A549 (cell line): ENCODE measurements at regions not wholly inside any gene's neighbourhood (a gene's known extent, or its start where the extent isn't known, plus 50 kb on each side); places are given as distances from the start of the nearest gene placed in this dataset.

Experiments
- ATAC-seq, 2 experiments: fragments of 200-7000 bp in 1 of 2; fragments of >200 bp in 1 of 2; cut with Nextera tagmentation in 1 of 2; cut with Tn5 transposase in 1 of 2; 3 replicates each; pipeline versions ENCODE4 v1.8.0 to v1.9.1; 2018 to 2020; ENCODE audit warnings: mild to moderate bottlenecking in 1 of 2, moderate library complexity in 1 of 2
- CTCF ChIA-PET: fragments of 300-600 bp; sonication (Branson Sonifier 250); formaldehyde crosslinking; extraction: SDS; loops from one replicate; lab custom pipeline; 2021; ENCODE audit warnings: antibody characterized with exemption, inconsistent platforms; lab: Yijun Ruan, JAX
- POLR2A ChIA-PET: fragments of 350-600 bp; formaldehyde crosslinking; extraction: SDS; loops from one replicate; lab custom pipeline; 2021; ENCODE audit warnings: antibody characterized with exemption, inconsistent platforms; lab: Yijun Ruan, JAX
- DNase-seq, 2 experiments: peaks; one replicate each; pipeline versions ENCODE4 v3.0.0 to v3.0.0-alpha.2; 2011 to 2016; ENCODE audit warnings: low read depth in 1 of 2, low spot score in 1 of 2
- FAIRE-seq: peaks from 2 replicates; lab custom pipeline; 2011; peaks lifted over from hg19 to GRCh38; lab: Jason Lieb, UNC
- H3K27ac ChIP-seq, 2 experiments: fragments of >200 bp; sonication (Bioruptor Twin); formaldehyde crosslinking; 3 replicates each; pipeline ENCODE4 v1.5.1; 2016 to 2017
- H3K4me1 ChIP-seq: fragments of >200 bp; sonication (Bioruptor Twin); formaldehyde crosslinking; 3 replicates; pipeline ENCODE4 v1.6.1; 2016
- H3K4me2 ChIP-seq: fragments of >200 bp; sonication (Bioruptor Twin); formaldehyde crosslinking; 3 replicates; pipeline ENCODE4 v1.6.1; 2016
- H3K4me3 ChIP-seq: fragments of >200 bp; sonication (Bioruptor Twin); formaldehyde crosslinking; 3 replicates; pipeline ENCODE4 v1.5.1; 2016
- H3K9me3 ChIP-seq: fragments of >200 bp; sonication (Bioruptor Twin); formaldehyde crosslinking; 3 replicates; pipeline ENCODE4 v1.6.1; 2016
- BHLHE40 ChIP-seq: IDR thresholded peaks from 2 replicates; pipeline ENCODE4 v1.6.1; 2012; ENCODE audit warnings: low read depth, low read length, inconsistent platforms
- EP300 ChIP-seq, 2 experiments: fragments of >200 bp; sonication (Bioruptor Twin); formaldehyde crosslinking; IDR thresholded peaks; 2 replicates in 1 of 2; 3 replicates in 1 of 2; pipeline ENCODE4 v1.6.1; 2016 to 2017
- FOXS1 ChIP-seq: fragments of 250-450 bp; sonication (Bioruptor Pico); IDR thresholded peaks from 2 replicates; pipeline ENCODE4 v1.5.0; 2020; ENCODE audit warnings: mild to moderate bottlenecking, moderate library complexity
- GATA3 ChIP-seq: IDR thresholded peaks from 2 replicates; pipeline ENCODE4 v1.6.1; 2012; ENCODE audit warnings: borderline replicate concordance
- HES2 ChIP-seq: fragments of >200 bp; sonication (Bioruptor Twin); formaldehyde crosslinking; IDR thresholded peaks from 2 replicates; pipeline ENCODE4 v1.6.1; 2016
- HEYL ChIP-seq: fragments of 250-450 bp; sonication (Bioruptor Pico); IDR thresholded peaks from 2 replicates; pipeline ENCODE4 v1.8.0; 2021; ENCODE audit warnings: mild to moderate bottlenecking, moderate library complexity
- HOXB5 ChIP-seq: fragments of 250-450 bp; sonication (Bioruptor Pico); IDR thresholded peaks from 2 replicates; pipeline ENCODE4 v1.5.0; 2020; ENCODE audit warnings: mild to moderate bottlenecking, moderate library complexity
- JUN ChIP-seq, 2 experiments: fragments of >200 bp; sonication (Bioruptor Twin); formaldehyde crosslinking; IDR thresholded peaks; 2 replicates in 1 of 2; 3 replicates in 1 of 2; pipeline ENCODE4 v1.6.1; 2016 to 2017
- JUNB ChIP-seq: fragments of >200 bp; sonication (Bioruptor Twin); formaldehyde crosslinking; IDR thresholded peaks from 2 replicates; pipeline ENCODE4 v1.6.1; 2016
- MAX ChIP-seq: IDR thresholded peaks from 2 replicates; pipeline ENCODE4 v1.6.1; 2012
- MYC ChIP-seq: IDR thresholded peaks from 2 replicates; pipeline ENCODE4 v1.6.1; 2012; ENCODE audit warnings: mild to moderate bottlenecking, inconsistent platforms, low read length, improper control_type of control experiment, borderline replicate concordance
- PHF8 ChIP-seq: fragments of 200-600 bp; sonication (generic); IDR thresholded peaks from 2 replicates; pipeline ENCODE4 v1.6.1; 2016; ENCODE audit warnings: low read depth, mild to moderate bottlenecking, antibody characterized with exemption, moderate library complexity, borderline replicate concordance
- POLR2A ChIP-seq: IDR thresholded peaks from 2 replicates; pipeline ENCODE4 v1.6.1; 2012; ENCODE audit warnings: mild to moderate bottlenecking, low read length
- RCOR1 ChIP-seq: fragments of 150-350 bp; IDR thresholded peaks from 2 replicates; pipeline ENCODE4 v1.6.1; 2014; ENCODE audit warnings: antibody characterized with exemption, low read length, low read depth
- REST ChIP-seq: fragments of 200-600 bp; sonication (generic); IDR thresholded peaks from 2 replicates; pipeline ENCODE4 v1.6.1; 2016; ENCODE audit warnings: antibody characterized with exemption, mild to moderate bottlenecking, moderate library complexity
- RNF2 ChIP-seq: fragments of 200-600 bp; sonication (generic); IDR thresholded peaks from 2 replicates; pipeline ENCODE4 v1.6.1; 2016; ENCODE audit warnings: low read depth, mild to moderate bottlenecking, antibody characterized with exemption, moderate library complexity, borderline replicate concordance
- SMC3 ChIP-seq: fragments of >200 bp; sonication (Bioruptor Twin); formaldehyde crosslinking; IDR thresholded peaks from 3 replicates; pipeline ENCODE4 v1.6.1; 2018; ENCODE audit warnings: inconsistent platforms
- SREBF2 ChIP-seq: fragments of 450-650 bp; IDR thresholded peaks from 2 replicates; pipeline ENCODE4 v1.6.1; 2014; ENCODE audit warnings: mild to moderate bottlenecking, moderate library complexity
- USF2 ChIP-seq: fragments of 450-650 bp; IDR thresholded peaks from 2 replicates; pipeline ENCODE4 v1.6.1; 2014; ENCODE audit warnings: antibody characterized with exemption
- ZNF302 ChIP-seq: fragments of 250-450 bp; sonication (Bioruptor Pico); IDR thresholded peaks from 2 replicates; pipeline ENCODE4 v1.9.0; 2021; ENCODE audit warnings: inconsistent platforms, mild to moderate bottlenecking, moderate library complexity
- WGBS: methylation state at CpG from one replicate; pipeline ENCODE4 v1.1.6; 2017; ENCODE audit errors: missing lambda C conversion rate; 5-methylcytosine and 5-hydroxymethylcytosine counted together
- TF ChIP-seq, protein P1 (sequence below): fragments of 250-450 bp; sonication (Bioruptor Pico); IDR thresholded peaks from 2 replicates; pipeline ENCODE4 v1.5.0; 2021; ENCODE audit warnings: mild to moderate bottlenecking, moderate library complexity, borderline replicate concordance
- TF ChIP-seq, protein P2 (sequence below): fragments of 250-450 bp; sonication (Bioruptor Pico); IDR thresholded peaks from 2 replicates; pipeline ENCODE4 v1.5.0; 2020; ENCODE audit warnings: low read depth, mild to moderate bottlenecking, moderate library complexity
- TF ChIP-seq, protein P3 (sequence below): IDR thresholded peaks from 2 replicates; pipeline ENCODE4 v1.6.1; 2012

GRCh38 chr5:165779505-165779904 lies 2274.1 kb downstream of the MAT2B start:
- CTCF ChIA-PET = no interaction called here

DNA sequence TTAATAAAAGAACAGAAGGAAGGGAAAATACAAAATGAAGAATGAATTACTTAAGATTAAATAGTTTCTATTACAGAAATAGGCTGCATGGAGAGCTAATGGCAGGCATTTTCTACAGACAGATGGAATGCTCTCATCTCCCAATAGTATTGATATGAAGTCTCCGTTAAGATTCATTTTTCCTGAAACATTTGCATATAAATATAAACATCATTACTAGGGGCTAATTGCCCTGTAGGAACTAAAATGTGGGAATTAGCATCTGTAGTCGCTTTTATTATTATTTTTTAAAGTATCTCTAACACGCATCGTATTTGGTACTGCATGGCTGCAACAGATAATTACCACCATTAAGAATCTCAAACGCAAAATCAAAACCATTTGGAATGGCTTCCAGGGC lies 2275.5 kb downstream of the MAT2B start:
- DNase-seq (no peak), ATAC-seq (no peak), FAIRE-seq (no peak)
- no peaks in the 10 kb centered on the region for H3K9me3 ChIP-seq
- H3K4me2 ChIP-seq = no peak overlapping the region
- TF ChIP-seq FOXS1 (no peak), PHF8 (no peak), RNF2 (no peak), EP300 (IDR thresholded peaks at IDR 0.05) (no peak), SMC3 (no peak)
- TF ChIP-seq, protein P1, sequence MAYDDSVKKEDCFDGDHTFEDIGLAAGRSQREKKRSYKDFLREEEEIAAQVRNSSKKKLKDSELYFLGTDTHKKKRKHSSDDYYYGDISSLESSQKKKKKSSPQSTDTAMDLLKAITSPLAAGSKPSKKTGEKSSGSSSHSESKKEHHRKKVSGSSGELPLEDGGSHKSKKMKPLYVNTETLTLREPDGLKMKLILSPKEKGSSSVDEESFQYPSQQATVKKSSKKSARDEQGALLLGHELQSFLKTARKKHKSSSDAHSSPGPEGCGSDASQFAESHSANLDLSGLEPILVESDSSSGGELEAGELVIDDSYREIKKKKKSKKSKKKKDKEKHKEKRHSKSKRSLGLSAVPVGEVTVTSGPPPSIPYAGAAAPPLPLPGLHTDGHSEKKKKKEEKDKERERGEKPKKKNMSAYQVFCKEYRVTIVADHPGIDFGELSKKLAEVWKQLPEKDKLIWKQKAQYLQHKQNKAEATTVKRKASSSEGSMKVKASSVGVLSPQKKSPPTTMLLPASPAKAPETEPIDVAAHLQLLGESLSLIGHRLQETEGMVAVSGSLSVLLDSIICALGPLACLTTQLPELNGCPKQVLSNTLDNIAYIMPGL (CRISPR knock-in tag) = no peak
- ChIA-PET POLR2A (no interaction called here), CTCF (no interaction called here)
- H3K4me1 ChIP-seq = no peaks in the 10 kb centered on the region
- no peak overlapping the region for H3K4me3 ChIP-seq
- no peak overlapping the region for H3K27ac ChIP-seq
- 38% methylated on average over 5 of the region's 5 CpGs for WGBS

More at GRCh38 chr5:165779505-165779904, 2274.1 kb downstream of the MAT2B start:
- WGBS = 3% methylated on average over 1 of the region's 1 CpG
- Histone ChIP-seq H3K4me1 (no peaks in the 10 kb centered on the region), H3K4me3 (no peak overlapping the region), H3K4me2 (no peak overlapping the region), H3K9me3 (no peaks in the 10 kb centered on the region), H3K27ac (no peak overlapping the region)
- TF ChIP-seq ZNF302 (CRISPR knock-in tag) = no peak
- no peak for TF ChIP-seq HEYL (CRISPR knock-in tag)
- TF ChIP-seq HES2 = no peak
- no peak for TF ChIP-seq SREBF2
- TF ChIP-seq JUN (IDR thresholded peaks at IDR 0.05) = no peak
- no peak for TF ChIP-seq MYC
- TF ChIP-seq RNF2 = no peak
- TF ChIP-seq PHF8 = no peak
- FAIRE-seq = no peak
- DNase-seq = no peak
- POLR2A ChIA-PET = no interaction called here
- no peak for ATAC-seq

- DNase-seq (no peak), ATAC-seq (no peak), FAIRE-seq (no peak)
- H3K4me3 ChIP-seq = no peak overlapping the region
- 24% methylated on average over 4 of the region's 4 CpGs for WGBS
- H3K27ac ChIP-seq = no peak overlapping the region
- ChIA-PET POLR2A (no interaction called here), CTCF (interaction anchor here (0.6 kb wide), 1 partner anchor 600 kb away, joined by 4 read pairs; no protein-coding TSS in a partner anchor)
- no peak overlapping the region for H3K4me2 ChIP-seq
- no peaks in the 10 kb centered on the region for H3K9me3 ChIP-seq
- H3K4me1 ChIP-seq = no peaks in the 10 kb centered on the region
- TF ChIP-seq RCOR1 (no peak), JUNB (no peak), REST (no peak), BHLHE40 (no peak), USF2 (no peak), MAX (no peak), GATA3 (no peak), HOXB5 (CRISPR knock-in tag) (no peak), POLR2A (no peak)
- TF ChIP-seq, protein P2, sequence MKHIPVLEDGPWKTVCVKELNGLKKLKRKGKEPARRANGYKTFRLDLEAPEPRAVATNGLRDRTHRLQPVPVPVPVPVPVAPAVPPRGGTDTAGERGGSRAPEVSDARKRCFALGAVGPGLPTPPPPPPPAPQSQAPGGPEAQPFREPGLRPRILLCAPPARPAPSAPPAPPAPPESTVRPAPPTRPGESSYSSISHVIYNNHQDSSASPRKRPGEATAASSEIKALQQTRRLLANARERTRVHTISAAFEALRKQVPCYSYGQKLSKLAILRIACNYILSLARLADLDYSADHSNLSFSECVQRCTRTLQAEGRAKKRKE (CRISPR knock-in tag) = no peak
- TF ChIP-seq, protein P3, sequence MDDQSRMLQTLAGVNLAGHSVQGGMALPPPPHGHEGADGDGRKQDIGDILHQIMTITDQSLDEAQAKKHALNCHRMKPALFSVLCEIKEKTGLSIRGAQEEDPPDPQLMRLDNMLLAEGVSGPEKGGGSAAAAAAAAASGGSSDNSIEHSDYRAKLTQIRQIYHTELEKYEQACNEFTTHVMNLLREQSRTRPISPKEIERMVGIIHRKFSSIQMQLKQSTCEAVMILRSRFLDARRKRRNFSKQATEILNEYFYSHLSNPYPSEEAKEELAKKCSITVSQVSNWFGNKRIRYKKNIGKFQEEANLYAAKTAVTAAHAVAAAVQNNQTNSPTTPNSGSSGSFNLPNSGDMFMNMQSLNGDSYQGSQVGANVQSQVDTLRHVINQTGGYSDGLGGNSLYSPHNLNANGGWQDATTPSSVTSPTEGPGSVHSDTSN = no peak
Observed at GRCh38 chr5:165781738-165782137, 2276.3 kb downstream of the MAT2B start.
